ENCODE measurements at regions not wholly inside any gene's neighbourhood (a gene's known extent, or its start where the extent isn't known, plus 50 kb on each side); places are given as distances from the start of the nearest gene placed in this dataset.

GRCh38 chr20:40274912-40275533, 414.0 kb downstream of the MAFB start:
- 38% methylated on average over 3 of the region's 3 CpGs; no CpG with 5 or more reads in 1 of the 2 experiments for WGBS, 2 experiments (ENCODE audit: extremely low coverage in 1 of 2, insufficient coverage in 1 of 2, insufficient read length in 1 of 2, insufficient replicate concordance in 2 of 2, low coverage in 1 of 2, low lambda C conversion rate in 2 of 2, missing lambda C conversion rate in 1 of 2)
- H3K27ac ChIP-seq (ENCODE audit: low read depth, low read length): peak overlapping the region; percentile 38; the same call in 1 of the 2 replicates

More at GRCh38 chr20:40274912-40275533, 414.0 kb downstream of the MAFB start:
- H3K4me1 ChIP-seq (replicated peaks in 1 of 4; ENCODE audit: control insufficient read depth in 3 of 4, insufficient read depth in 4 of 4, low read length in 3 of 4): peaks cover 6 to 25% (median 16%) of the 10 kb centered on the region in 4 experiments
- ChIA-PET POLR2A (ENCODE audit: partially characterized antibody) (interaction anchor here (1.1 to 6.1 kb wide), 10 partner anchors 9 to 389 kb away, joined by 3 to 74 read pairs (median 4); no protein-coding TSS in a partner anchor), CTCF (ENCODE audit: partially characterized antibody) (interaction anchor here (0.6 to 2.2 kb wide), 4 partner anchors 12 to 446 kb away, joined by 3 to 10 read pairs (median 3); no protein-coding TSS in a partner anchor)
- H4K20me1 ChIP-seq (replicated peaks in 1 of 2; ENCODE audit: control insufficient read depth in 1 of 2, insufficient read depth in 2 of 2, low read length in 2 of 2): peaks cover 0 to 2% of the 10 kb centered on the region in 2 experiments
- H2BK20ac ChIP-seq (ENCODE audit: low read length): peak overlapping the region; percentile 94
- H2BK120ac ChIP-seq (replicated peaks; ENCODE audit: low read depth, low read length): peak overlapping the region; percentile 100
- no peaks in the 10 kb centered on the region for H3K9me3 ChIP-seq (ENCODE audit: insufficient read depth in 2 of 2, low read depth in 1 of 2, low read length in 1 of 2)
- H4K91ac ChIP-seq (replicated peaks; ENCODE audit: insufficient read length, low read length): peak overlapping the region; percentile 100
- peak overlapping the region; percentile 99 for H3K56ac ChIP-seq (replicated peaks; ENCODE audit: insufficient read length, low read depth, low read length)
- peak overlapping the region in 2 of 4 experiments; percentile 7 to 12; a peak in 2 of 7 replicates for H3K9ac ChIP-seq (replicated peaks in 1 of 4; ENCODE audit: extremely low read depth in 1 of 4, low read depth in 3 of 4, low read length in 3 of 4)
- no peak overlapping the region for H4K8ac ChIP-seq (ENCODE audit: extremely low read depth, insufficient read depth, low read length)
- peaks cover 0 to 6% (median 0%) of the 10 kb centered on the region in 4 experiments; a peak in 3 of 8 replicates for H3K36me3 ChIP-seq (ENCODE audit: control insufficient read depth in 2 of 4, insufficient read depth in 4 of 4, low read length in 3 of 4)
- peaks cover 0 to 16% of the 10 kb centered on the region in 2 experiments; a peak in 2 of 4 replicates for H3K79me2 ChIP-seq (ENCODE audit: control insufficient read depth in 1 of 2, insufficient read depth in 2 of 2, low read length in 2 of 2)
- peak overlapping the region; percentile 100 for H3K14ac ChIP-seq (ENCODE audit: insufficient read length)
- peaks cover 4% of the 10 kb centered on the region; the same call in 1 of the 2 replicates for H3K23me2 ChIP-seq (ENCODE audit: low read depth, low read length)
- TF ChIP-seq MAX (IDR thresholded peaks at IDR 0.05) (0 out of 2 replicates have a peak, but pooled peaks have one; percentile 14), POLR2A (IDR thresholded peaks at IDR 0.05; ENCODE audit: control extremely low read depth in 1 of 2, low read depth in 2 of 2, low read length in 2 of 2) (peak; percentile 61 to 80; a peak in 2 of 3 replicates), TAF7 (optimal IDR thresholded peaks at IDR 0.05; ENCODE audit: borderline replicate concordance, low read depth, low read length) (peak; percentile 2), RNF2 (IDR thresholded peaks at IDR 0.05; ENCODE audit: borderline replicate concordance, low read depth, low read length, missing control alignments, poor library complexity, severe bottlenecking) (no peak), TBP (IDR thresholded peaks at IDR 0.05; ENCODE audit: low read depth, low read length) (0 out of 2 replicates have a peak, but pooled peaks have one; percentile 15), YY1 (IDR thresholded peaks at IDR 0.05; ENCODE audit: low read depth, low read length) (no peak), RFX5 (IDR thresholded peaks at IDR 0.05; ENCODE audit: borderline replicate concordance, low read depth, low read length) (no peak), BRCA1 (IDR thresholded peaks at IDR 0.05; ENCODE audit: low read depth, low read length) (no peak), CHD2 (IDR thresholded peaks at IDR 0.05; ENCODE audit: low read length) (0 out of 2 replicates have a peak, but pooled peaks have one; percentile 13), POLR2AphosphoS5 (IDR thresholded peaks at IDR 0.05; ENCODE audit: low read depth, low read length) (peak; percentile 92), CTBP2 (IDR thresholded peaks at IDR 0.05; ENCODE audit: borderline replicate concordance, insufficient read depth, insufficient read length, low read length) (no peak)
- H4K5ac ChIP-seq (ENCODE audit: insufficient read length, low read depth, low read length): peak overlapping the region; percentile 99
- H3K4me3 ChIP-seq (ENCODE audit: extremely low read depth in 1 of 4, insufficient read depth in 2 of 4, low read depth in 3 of 4, low read length in 4 of 4): peak overlapping the region in 3 of 4 experiments; percentile 9 to 52 (median 20); a peak in 5 of 8 replicates
- H2AK5ac ChIP-seq (ENCODE audit: low read depth, low read length): peak overlapping the region; percentile 95
- H3K4ac ChIP-seq (replicated peaks; ENCODE audit: insufficient read length, low read depth, low read length): peak overlapping the region; percentile 100
- H3K23ac ChIP-seq (ENCODE audit: insufficient read length): peak overlapping the region; percentile 100
- H3K18ac ChIP-seq (ENCODE audit: extremely low read depth, low read length): peak overlapping the region; percentile 100
- H2BK5ac ChIP-seq (ENCODE audit: low read depth, low read length): peak overlapping the region; percentile 96
- H3K4me2 ChIP-seq (ENCODE audit: insufficient read depth in 1 of 2, low read depth in 2 of 2, low read length in 2 of 2): peak overlapping the region; percentile 67 to 97
- no peak for FAIRE-seq
- H2BK15ac ChIP-seq (ENCODE audit: low read length): peak overlapping the region; percentile 48; the same call in 1 of the 2 replicates
- DNase-seq (ENCODE audit: low read depth in 1 of 2, low spot score in 2 of 2): no peak
- H2AFZ ChIP-seq (ENCODE audit: low read length): no peak overlapping the region
- no peaks in the 10 kb centered on the region for H3K27me3 ChIP-seq (replicated peaks in 1 of 4; ENCODE audit: control insufficient read depth in 3 of 4, extremely low read depth in 1 of 4, insufficient read depth in 3 of 4, low read length in 3 of 4)
- no peaks in the 10 kb centered on the region for H3K79me1 ChIP-seq (ENCODE audit: low read depth, low read length)
- H2BK12ac ChIP-seq (ENCODE audit: low read depth, low read length): peak overlapping the region; percentile 61; the same call in 1 of the 2 replicates
